CD14-positive monocyte (primary cell): ENCODE measurements at regions not wholly inside any gene's neighbourhood (a gene's known extent, or its start where the extent isn't known, plus 50 kb on each side); places are given as distances from the start of the nearest gene placed in this dataset.

Source experiments
- DNase-seq, 3 donors: peaks; one replicate each; pipeline ENCODE4 v3.0.0-alpha.2; 2011 to 2022
- H2AFZ ChIP-seq: 2 replicates; pipeline ENCODE4 v1.6.0; 2012; ENCODE audit warnings: mild to moderate bottlenecking, low read depth, low read length, inconsistent platforms; ENCODE audit not compliant: insufficient read depth, poor library complexity, severe bottlenecking
- H3K27ac ChIP-seq, 2 donors: 1 replicate in 1 of 2; 2 replicates in 1 of 2; pipeline ENCODE4 v1.5.1; 2012 to 2013; ENCODE audit warnings: low read length in 2 of 2, control low read depth in 1 of 2, inconsistent platforms in 1 of 2, low read depth in 1 of 2, mild to moderate bottlenecking in 1 of 2
- H3K27me3 ChIP-seq, 2 donors: one replicate each; pipeline versions ENCODE4 v1.6.0 to v1.6.1; 2011 to 2013; ENCODE audit warnings: low read length in 2 of 2; ENCODE audit not compliant: control insufficient read depth in 2 of 2, insufficient read depth in 2 of 2
- H3K36me3 ChIP-seq, 2 donors: replicated peaks in 1 of 2; 1 replicate in 1 of 2; 2 replicates in 1 of 2; pipeline versions ENCODE4 v1.5.1 to v1.6.1; 2012 to 2013; ENCODE audit warnings: low read length in 2 of 2, control low read depth in 1 of 2, inconsistent platforms in 1 of 2, mild to moderate bottlenecking in 1 of 2; ENCODE audit not compliant: insufficient read depth in 2 of 2, control insufficient read depth in 1 of 2
- H3K4me1 ChIP-seq, 2 donors: 1 replicate in 1 of 2; 2 replicates in 1 of 2; pipeline versions ENCODE4 v1.5.1 to v1.6.1; 2012 to 2013; ENCODE audit warnings: low read length in 2 of 2, control low read depth in 1 of 2, inconsistent platforms in 1 of 2, mild to moderate bottlenecking in 1 of 2, moderate library complexity in 1 of 2; ENCODE audit not compliant: insufficient read depth in 2 of 2, control insufficient read depth in 1 of 2
- H3K4me2 ChIP-seq: replicated peaks from 2 replicates; pipeline ENCODE3; 2012; ENCODE audit warnings: low read length, moderate library complexity, mild to moderate bottlenecking; ENCODE audit not compliant: poor library complexity, severe bottlenecking; ENCODE audit errors: extremely low read depth
- H3K4me3 ChIP-seq, 3 experiments: fragments of 200-600 bp in 1 of 3; sonication (generic) in 1 of 3; replicated peaks in 1 of 3; 1 replicate in 2 of 3; 2 replicates in 1 of 3; pipeline ENCODE4 v1.5.1; 2011 to 2013; ENCODE audit warnings: low read length in 3 of 3, mild to moderate bottlenecking in 3 of 3, control low read depth in 2 of 3, low read depth in 2 of 3, inconsistent platforms in 1 of 3, moderate library complexity in 1 of 3
- H3K79me2 ChIP-seq: 2 replicates; pipeline ENCODE4 v1.6.0; 2012; ENCODE audit warnings: mild to moderate bottlenecking, control low read depth, inconsistent platforms, low read length, moderate library complexity; ENCODE audit not compliant: insufficient read depth
- H3K9ac ChIP-seq: 2 replicates; pipeline ENCODE4 v1.6.0; 2017; ENCODE audit warnings: low read length, mild to moderate bottlenecking; ENCODE audit not compliant: insufficient read depth, poor library complexity, severe bottlenecking
- H3K9me3 ChIP-seq, 2 donors: replicated peaks in 1 of 2; 1 replicate in 1 of 2; 2 replicates in 1 of 2; pipeline versions ENCODE4 v1.5.1 to v1.6.1; 2012 to 2013; ENCODE audit warnings: low read length in 2 of 2, control low read depth in 1 of 2; ENCODE audit not compliant: control insufficient read depth in 1 of 2, insufficient read depth in 1 of 2
- H4K20me1 ChIP-seq: 2 replicates; pipeline ENCODE4 v1.6.0; 2012; ENCODE audit warnings: mild to moderate bottlenecking, low read length, control low read depth, moderate library complexity; ENCODE audit not compliant: insufficient read depth
- H3K27ac Mint-ChIP-seq, 7 donors: one replicate each; pipeline ENCODE4 v1.8.0; 2020; ENCODE audit warnings: mild to moderate bottlenecking in 7 of 7, mixed read lengths in 7 of 7, moderate library complexity in 6 of 7, inconsistent platforms in 2 of 7
- H3K27me3 Mint-ChIP-seq, 3 donors: one replicate each; pipeline ENCODE4 v1.8.0; 2021 to 2022; ENCODE audit warnings: low read depth in 3 of 3, mild to moderate bottlenecking in 3 of 3, mixed read lengths in 3 of 3, moderate library complexity in 3 of 3, inconsistent platforms in 1 of 3
- H3K36me3 Mint-ChIP-seq, 2 donors: one replicate each; pipeline ENCODE4 v1.8.0; 2020; ENCODE audit warnings: mixed read lengths in 2 of 2, inconsistent platforms in 1 of 2, mild to moderate bottlenecking in 1 of 2
- H3K4me1 Mint-ChIP-seq: one replicate; pipeline ENCODE4 v1.8.0; 2020; ENCODE audit warnings: mild to moderate bottlenecking, mixed read lengths
- H3K4me3 Mint-ChIP-seq, 2 donors: one replicate each; pipeline ENCODE4 v1.8.0; 2020; ENCODE audit warnings: mild to moderate bottlenecking in 2 of 2, mixed read lengths in 2 of 2, moderate library complexity in 1 of 2
- H3K9me3 Mint-ChIP-seq, 7 donors: one replicate each; pipeline ENCODE4 v1.8.0; 2020 to 2022; ENCODE audit warnings: mixed read lengths in 7 of 7, mild to moderate bottlenecking in 6 of 7, moderate library complexity in 6 of 7, inconsistent platforms in 2 of 7
- WGBS: methylation state at CpG from one replicate; pipeline ENCODE4 v1.1.5; 2013; ENCODE audit warnings: missing lambda C conversion rate; ENCODE audit not compliant: insufficient coverage; 5-methylcytosine and 5-hydroxymethylcytosine counted together
- intact Hi-C, 2 donors: fragments of 100-400 bp; cut with micrococcal nuclease; formaldehyde crosslinking; loops; one replicate each; pipeline versions ENCODE4 v1.15.0 to v1.15.1; 2023
- TF ChIP-seq, protein P1 (sequence below): fragments of 200-600 bp; IDR thresholded peaks from one replicate; pipeline ENCODE4 v1.8.0; 2022; ENCODE audit warnings: antibody characterized with exemption, mild to moderate bottlenecking

DNA sequence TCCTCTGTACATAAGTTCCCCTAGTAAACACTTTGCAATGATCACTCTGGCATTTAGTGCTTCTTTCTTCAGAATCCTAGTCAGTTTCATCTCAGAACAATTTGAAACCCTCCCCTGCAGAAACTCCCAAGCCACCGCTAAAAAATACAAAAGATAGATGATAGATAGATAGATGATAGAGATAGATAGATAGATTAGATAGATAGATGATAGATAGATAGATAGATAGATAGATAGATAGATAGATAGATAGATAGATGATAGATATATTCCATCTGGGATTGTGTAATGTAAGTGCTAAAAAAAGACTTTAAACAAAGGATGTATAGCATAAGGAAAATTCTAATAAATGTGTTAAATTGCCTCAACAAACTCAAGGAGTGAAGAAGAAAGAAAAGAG is 212.6 kb upstream of the POGK start:
- Mint-ChIP-seq H3K4me1 (no peaks in the 10 kb centered on the region), H3K4me3 (no peak overlapping the region), H3K9me3 (peaks cover 0 to 1% (median 0%) of the 10 kb centered on the region in 7 donors), H3K36me3 (no peaks in the 10 kb centered on the region), H3K27me3 (peaks cover 0 to 3% (median 2%) of the 10 kb centered on the region in 3 donors), H3K27ac (no peak overlapping the region)
- no CpG with 5 or more reads among the region's 1 CpG for WGBS
- no peaks in the 10 kb centered on the region for H3K27me3 ChIP-seq
- TF ChIP-seq, protein P1, sequence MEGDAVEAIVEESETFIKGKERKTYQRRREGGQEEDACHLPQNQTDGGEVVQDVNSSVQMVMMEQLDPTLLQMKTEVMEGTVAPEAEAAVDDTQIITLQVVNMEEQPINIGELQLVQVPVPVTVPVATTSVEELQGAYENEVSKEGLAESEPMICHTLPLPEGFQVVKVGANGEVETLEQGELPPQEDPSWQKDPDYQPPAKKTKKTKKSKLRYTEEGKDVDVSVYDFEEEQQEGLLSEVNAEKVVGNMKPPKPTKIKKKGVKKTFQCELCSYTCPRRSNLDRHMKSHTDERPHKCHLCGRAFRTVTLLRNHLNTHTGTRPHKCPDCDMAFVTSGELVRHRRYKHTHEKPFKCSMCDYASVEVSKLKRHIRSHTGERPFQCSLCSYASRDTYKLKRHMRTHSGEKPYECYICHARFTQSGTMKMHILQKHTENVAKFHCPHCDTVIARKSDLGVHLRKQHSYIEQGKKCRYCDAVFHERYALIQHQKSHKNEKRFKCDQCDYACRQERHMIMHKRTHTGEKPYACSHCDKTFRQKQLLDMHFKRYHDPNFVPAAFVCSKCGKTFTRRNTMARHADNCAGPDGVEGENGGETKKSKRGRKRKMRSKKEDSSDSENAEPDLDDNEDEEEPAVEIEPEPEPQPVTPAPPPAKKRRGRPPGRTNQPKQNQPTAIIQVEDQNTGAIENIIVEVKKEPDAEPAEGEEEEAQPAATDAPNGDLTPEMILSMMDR = no peak
- no peak overlapping the region for H2AFZ ChIP-seq
- H3K4me2 ChIP-seq = no peak overlapping the region
- intact Hi-C loops = no loop called here
- H3K36me3 ChIP-seq = no peaks in the 10 kb centered on the region
- H3K4me3 ChIP-seq = no peak overlapping the region
- no peak overlapping the region for H3K9ac ChIP-seq
- H3K9me3 ChIP-seq = peaks cover 0 to 3% of the 10 kb centered on the region in 2 donors
- no peak overlapping the region for H3K27ac ChIP-seq
- no peak for DNase-seq
- no peaks in the 10 kb centered on the region for H3K79me2 ChIP-seq
- H3K4me1 ChIP-seq = no peaks in the 10 kb centered on the region
- H4K20me1 ChIP-seq = no peaks in the 10 kb centered on the region

DNA sequence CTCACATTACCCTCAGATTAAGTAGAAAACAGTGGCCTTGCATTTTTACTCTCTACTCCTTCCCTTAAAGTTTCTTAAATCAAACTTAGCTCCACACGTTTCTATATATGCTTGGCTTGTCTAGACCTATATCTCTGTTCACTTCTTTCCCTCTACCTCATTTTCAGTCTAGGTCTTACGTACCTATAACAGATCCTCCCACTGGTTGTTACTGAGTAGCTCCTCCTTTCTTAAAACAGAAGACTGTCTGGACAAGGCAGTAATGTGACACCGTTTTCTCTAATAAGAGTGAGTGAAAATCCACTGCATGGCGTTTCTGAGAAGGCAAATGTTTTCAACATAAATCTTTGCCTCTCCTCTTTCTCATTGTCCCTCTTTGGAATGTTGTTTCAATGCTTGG is 211.7 kb upstream of the POGK start:
- no peak overlapping the region for H3K4me2 ChIP-seq
- H3K27ac ChIP-seq = no peak overlapping the region
- TF ChIP-seq, protein P1 = no peak
- H3K79me2 ChIP-seq = no peaks in the 10 kb centered on the region
- H2AFZ ChIP-seq = no peak overlapping the region
- intact Hi-C loops = no loop called here
- no peaks in the 10 kb centered on the region for H3K36me3 ChIP-seq
- DNase-seq = no peak
- Mint-ChIP-seq H3K9me3 (peaks cover 0 to 2% (median 0%) of the 10 kb centered on the region in 7 donors), H3K36me3 (no peaks in the 10 kb centered on the region), H3K27me3 (peaks cover 0 to 5% (median 2%) of the 10 kb centered on the region in 3 donors), H3K27ac (no peak overlapping the region), H3K4me3 (no peak overlapping the region), H3K4me1 (no peaks in the 10 kb centered on the region)
- no peaks in the 10 kb centered on the region for H3K27me3 ChIP-seq
- H3K9me3 ChIP-seq = peaks cover 0 to 3% of the 10 kb centered on the region in 2 donors
- no peak overlapping the region for H3K9ac ChIP-seq
- no peaks in the 10 kb centered on the region for H4K20me1 ChIP-seq
- no peaks in the 10 kb centered on the region for H3K4me1 ChIP-seq
- WGBS = no CpG with 5 or more reads among the region's 4 CpGs
- no peak overlapping the region for H3K4me3 ChIP-seq
